ENCODE measurements at regions not wholly inside any gene's neighbourhood (a gene's known extent, or its start where the extent isn't known, plus 50 kb on each side); places are given as distances from the start of the nearest gene placed in this dataset.
A peak's percentile ranks its signal among the peaks of the same experiment; 100 is the strongest.

DNA sequence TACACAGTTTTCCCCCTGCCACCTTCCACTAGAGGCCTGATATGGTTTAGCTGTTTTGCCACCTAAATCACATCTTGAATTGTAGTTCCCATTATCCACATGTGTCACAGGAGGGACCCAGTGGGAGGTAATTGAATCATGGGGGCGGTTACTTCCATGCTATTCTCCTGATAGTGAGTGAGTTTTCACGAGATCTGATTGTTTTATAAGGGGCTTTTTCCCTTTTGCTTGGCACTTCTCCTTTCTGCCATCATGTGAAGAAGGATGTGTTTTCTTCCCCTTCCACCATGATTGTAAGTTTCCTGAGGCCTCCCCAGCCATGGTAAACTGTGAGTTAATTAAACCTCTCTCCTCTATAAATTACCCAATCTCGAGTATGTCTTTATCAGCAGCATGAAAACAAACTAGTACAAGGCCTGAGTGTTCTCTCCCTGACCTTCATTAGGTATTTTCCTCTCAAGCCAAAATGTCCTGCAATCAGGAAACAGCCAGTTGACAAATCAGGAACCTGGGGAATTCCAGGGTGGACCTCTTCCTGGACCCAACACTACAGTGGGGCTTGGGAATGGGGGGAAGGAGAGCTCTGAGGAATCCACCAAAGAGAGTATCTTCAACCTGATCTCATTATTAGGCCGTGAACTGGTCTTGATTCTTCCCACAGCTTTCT, 129.9 kb downstream of the TXNL1 start:
- H3K4me1 ChIP-seq: no peaks in the 10 kb centered on the region
- H3K9me3 ChIP-seq: no peaks in the 10 kb centered on the region
- peak in 3 of 4 donors; percentile 25 to 63 (median 51) for ATAC-seq
- no peak for FAIRE-seq
- 58 to 59% methylated on average over 4 of the region's 4 CpGs for WGBS, 2 donors
- DNase-seq: no peak
- intact Hi-C loops (cut with DNase I): no loop called here
- no peak overlapping the region for H3K27ac ChIP-seq
- TF ChIP-seq, protein P1, sequence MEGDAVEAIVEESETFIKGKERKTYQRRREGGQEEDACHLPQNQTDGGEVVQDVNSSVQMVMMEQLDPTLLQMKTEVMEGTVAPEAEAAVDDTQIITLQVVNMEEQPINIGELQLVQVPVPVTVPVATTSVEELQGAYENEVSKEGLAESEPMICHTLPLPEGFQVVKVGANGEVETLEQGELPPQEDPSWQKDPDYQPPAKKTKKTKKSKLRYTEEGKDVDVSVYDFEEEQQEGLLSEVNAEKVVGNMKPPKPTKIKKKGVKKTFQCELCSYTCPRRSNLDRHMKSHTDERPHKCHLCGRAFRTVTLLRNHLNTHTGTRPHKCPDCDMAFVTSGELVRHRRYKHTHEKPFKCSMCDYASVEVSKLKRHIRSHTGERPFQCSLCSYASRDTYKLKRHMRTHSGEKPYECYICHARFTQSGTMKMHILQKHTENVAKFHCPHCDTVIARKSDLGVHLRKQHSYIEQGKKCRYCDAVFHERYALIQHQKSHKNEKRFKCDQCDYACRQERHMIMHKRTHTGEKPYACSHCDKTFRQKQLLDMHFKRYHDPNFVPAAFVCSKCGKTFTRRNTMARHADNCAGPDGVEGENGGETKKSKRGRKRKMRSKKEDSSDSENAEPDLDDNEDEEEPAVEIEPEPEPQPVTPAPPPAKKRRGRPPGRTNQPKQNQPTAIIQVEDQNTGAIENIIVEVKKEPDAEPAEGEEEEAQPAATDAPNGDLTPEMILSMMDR (IDR thresholded peaks at IDR 0.05): no peak
- no peaks in the 10 kb centered on the region for H3K36me3 ChIP-seq
- no peak overlapping the region for H3K4me3 ChIP-seq
- no peaks in the 10 kb centered on the region for H3K27me3 ChIP-seq

DNA sequence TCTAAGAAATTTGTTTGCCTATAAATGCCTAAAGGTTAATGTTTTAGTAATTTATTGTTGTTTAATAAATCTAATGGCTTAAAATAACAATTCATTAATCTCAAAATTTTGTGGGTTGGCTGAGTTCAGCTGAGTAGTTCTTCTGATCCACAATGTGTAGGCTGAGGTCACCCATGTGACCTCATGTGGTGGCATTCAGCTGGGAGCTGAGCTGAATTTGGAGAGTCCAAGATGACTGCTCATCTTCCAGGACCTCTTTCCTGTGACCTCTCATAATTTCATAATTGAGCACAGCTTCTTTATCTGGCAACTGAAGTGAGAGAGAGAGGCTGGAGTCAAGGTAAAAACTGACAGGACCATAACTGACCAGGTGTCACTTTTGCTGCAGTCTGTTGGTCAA, 132.4 kb downstream of the TXNL1 start:
- no peak overlapping the region for H3K27ac ChIP-seq
- H3K4me1 ChIP-seq: no peaks in the 10 kb centered on the region
- no peak for ATAC-seq
- intact Hi-C loops (cut with DNase I): no loop called here
- no peaks in the 10 kb centered on the region for H3K9me3 ChIP-seq
- TF ChIP-seq, protein P1 (IDR thresholded peaks at IDR 0.05): no peak
- DNase-seq: no peak
- H3K36me3 ChIP-seq: no peaks in the 10 kb centered on the region
- H3K4me3 ChIP-seq: no peak overlapping the region
- no peaks in the 10 kb centered on the region for H3K27me3 ChIP-seq
- no peak for FAIRE-seq

DNA sequence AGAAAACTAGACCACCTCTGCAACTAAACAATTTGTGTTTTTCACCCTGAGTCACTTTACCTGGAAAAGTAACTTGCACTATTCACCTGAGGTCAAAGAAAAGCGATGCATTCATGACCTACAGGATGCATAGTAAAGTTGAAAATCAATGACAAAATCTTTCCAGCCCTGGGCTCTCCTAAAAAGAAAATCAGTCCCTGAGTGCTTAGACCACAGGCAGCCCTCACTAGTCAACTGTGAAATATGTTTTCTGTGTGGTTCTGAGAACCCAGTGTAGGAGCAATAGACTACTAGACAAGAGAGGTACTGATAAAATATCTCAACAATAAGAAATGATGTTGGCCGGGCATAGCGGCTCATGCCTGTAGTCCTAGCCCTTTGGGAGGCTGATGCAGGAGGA, 133.1 kb downstream of the TXNL1 start:
- Histone ChIP-seq H3K4me3 (no peak overlapping the region), H3K4me1 (no peaks in the 10 kb centered on the region), H3K9me3 (no peaks in the 10 kb centered on the region), H3K36me3 (no peaks in the 10 kb centered on the region), H3K27me3 (no peaks in the 10 kb centered on the region), H3K27ac (no peak overlapping the region)
- WGBS, 2 donors: 94 to 96% methylated on average over 3 of the region's 3 CpGs
- no peak for FAIRE-seq
- intact Hi-C loops (cut with DNase I): no loop called here
- TF ChIP-seq, protein P1 (IDR thresholded peaks at IDR 0.05): no peak
- no peak for ATAC-seq
- DNase-seq: no peak

DNA sequence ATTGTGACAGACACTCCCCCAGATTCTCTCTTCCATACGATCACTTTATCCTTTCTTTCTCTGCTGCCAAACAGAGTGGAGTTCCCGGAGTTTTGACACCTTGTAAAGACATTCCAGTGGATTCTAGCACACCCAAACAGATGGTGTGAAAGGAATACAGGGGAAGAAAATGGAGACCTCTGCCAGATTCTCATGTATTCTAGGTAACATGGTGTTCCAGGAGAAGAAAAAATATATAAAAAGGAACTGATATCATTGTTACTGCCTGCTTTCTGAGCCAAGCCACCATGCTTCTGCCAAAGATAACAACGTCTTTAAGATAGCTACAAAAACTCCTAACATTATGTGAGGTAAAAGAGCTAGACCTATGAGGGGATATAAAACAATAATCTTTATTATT, 136.5 kb downstream of the TXNL1 start:
- no peak for DNase-seq

DNA sequence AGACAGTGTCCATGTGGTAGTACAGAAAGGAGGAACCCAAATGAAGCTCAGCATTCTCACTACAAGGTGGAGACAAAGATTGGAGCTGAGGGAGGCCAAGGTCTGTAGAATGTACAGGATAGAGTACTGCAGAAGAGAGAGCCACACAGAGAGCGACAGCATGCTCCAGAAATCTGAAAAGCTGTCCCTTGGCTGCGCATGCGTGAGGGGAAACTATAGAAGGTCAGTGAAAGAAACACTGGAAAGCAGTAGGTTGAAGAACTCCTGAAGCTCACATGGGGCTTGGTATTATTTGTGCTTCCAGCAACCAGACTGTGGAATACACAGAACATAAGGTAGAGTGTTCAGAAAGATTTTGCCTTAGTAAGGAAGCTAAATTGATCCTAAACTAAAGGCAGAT, 142.5 kb downstream of the TXNL1 start:
- Histone ChIP-seq H3K27me3 (no peaks in the 10 kb centered on the region), H3K36me3 (no peaks in the 10 kb centered on the region), H3K4me3 (no peak overlapping the region), H3K4me1 (no peaks in the 10 kb centered on the region), H3K27ac (no peak overlapping the region), H3K9me3 (no peaks in the 10 kb centered on the region)
- ATAC-seq (no peak), DNase-seq (no peak), FAIRE-seq (no peak)
- 91 to 92% methylated on average over 3 of the region's 3 CpGs for WGBS, 2 donors
- TF ChIP-seq, protein P1 (IDR thresholded peaks at IDR 0.05): no peak
- intact Hi-C loops (cut with DNase I): no loop called here

More for the DNA sequence above, 136.5 kb downstream of the TXNL1 start:
- FAIRE-seq (no peak), ATAC-seq (no peak)
- Histone ChIP-seq H3K36me3 (no peaks in the 10 kb centered on the region), H3K4me1 (no peaks in the 10 kb centered on the region), H3K4me3 (no peak overlapping the region), H3K27ac (no peak overlapping the region), H3K27me3 (no peaks in the 10 kb centered on the region), H3K9me3 (no peaks in the 10 kb centered on the region)
- 45 to 55% methylated on average over 3 of the region's 3 CpGs for WGBS, 2 donors
- intact Hi-C loops (cut with DNase I): no loop called here
- TF ChIP-seq, protein P1 (IDR thresholded peaks at IDR 0.05): no peak

Data from pancreas (tissue), 10 donors.